ENCODE measurements at regions not wholly inside any gene's neighbourhood (a gene's known extent, or its start where the extent isn't known, plus 50 kb on each side); places are given as distances from the start of the nearest gene placed in this dataset.

GRCh38 chr2:19031642-19032041 lies 326.8 kb downstream of the OSR1 start:
- DNase-seq (ENCODE audit: low spot score) (no peak), ATAC-seq (no peak), FAIRE-seq (no peak)
- no peaks in the 10 kb centered on the region for H3K79me2 ChIP-seq (ENCODE audit: insufficient read depth, low read length)
- no TSS peak for BruUV-seq (replicated peaks)
- H3K4me1 ChIP-seq (ENCODE audit: insufficient read depth, low read length), result no peaks in the 10 kb centered on the region
- H3K9me3 ChIP-seq (ENCODE audit: low read length), result no peaks in the 10 kb centered on the region
- 59% methylated on average over 1 of the region's 1 CpG for WGBS (ENCODE audit: low lambda C conversion rate)
- H3K27ac ChIP-seq (ENCODE audit: extremely low read length, insufficient read depth, low read length), result no peak overlapping the region
- CTCF ChIA-PET (ENCODE audit: low intra/inter-chr PET ratio, low total read pairs), result no interaction called here
- POLR2A ChIA-PET, result no interaction called here
- no peak overlapping the region for H3K4me3 ChIP-seq (replicated peaks in 1 of 3; ENCODE audit: insufficient read depth in 1 of 3, low read depth in 2 of 3, low read length in 3 of 3)
- H4K20me1 ChIP-seq (ENCODE audit: insufficient read depth, low read length), result no peaks in the 10 kb centered on the region
- TF ChIP-seq KLF11 (CRISPR knock-in tag; IDR thresholded peaks at IDR 0.05), result no peak
- no peak for TF ChIP-seq ATAD3A (CRISPR knock-in tag; IDR thresholded peaks at IDR 0.05)
- TF ChIP-seq MEIS2 (CRISPR knock-in tag; IDR thresholded peaks at IDR 0.05), result no peak
- no peak for TF ChIP-seq ATM (IDR thresholded peaks at IDR 0.05; ENCODE audit: borderline replicate concordance)
- no peak for TF ChIP-seq FOXA3 (CRISPR knock-in tag; IDR thresholded peaks at IDR 0.05)
- TF ChIP-seq JUN (CRISPR knock-in tag; IDR thresholded peaks at IDR 0.05), result no peak
- no peak for TF ChIP-seq RELA (CRISPR knock-in tag; IDR thresholded peaks at IDR 0.05)
- TF ChIP-seq, protein P1, sequence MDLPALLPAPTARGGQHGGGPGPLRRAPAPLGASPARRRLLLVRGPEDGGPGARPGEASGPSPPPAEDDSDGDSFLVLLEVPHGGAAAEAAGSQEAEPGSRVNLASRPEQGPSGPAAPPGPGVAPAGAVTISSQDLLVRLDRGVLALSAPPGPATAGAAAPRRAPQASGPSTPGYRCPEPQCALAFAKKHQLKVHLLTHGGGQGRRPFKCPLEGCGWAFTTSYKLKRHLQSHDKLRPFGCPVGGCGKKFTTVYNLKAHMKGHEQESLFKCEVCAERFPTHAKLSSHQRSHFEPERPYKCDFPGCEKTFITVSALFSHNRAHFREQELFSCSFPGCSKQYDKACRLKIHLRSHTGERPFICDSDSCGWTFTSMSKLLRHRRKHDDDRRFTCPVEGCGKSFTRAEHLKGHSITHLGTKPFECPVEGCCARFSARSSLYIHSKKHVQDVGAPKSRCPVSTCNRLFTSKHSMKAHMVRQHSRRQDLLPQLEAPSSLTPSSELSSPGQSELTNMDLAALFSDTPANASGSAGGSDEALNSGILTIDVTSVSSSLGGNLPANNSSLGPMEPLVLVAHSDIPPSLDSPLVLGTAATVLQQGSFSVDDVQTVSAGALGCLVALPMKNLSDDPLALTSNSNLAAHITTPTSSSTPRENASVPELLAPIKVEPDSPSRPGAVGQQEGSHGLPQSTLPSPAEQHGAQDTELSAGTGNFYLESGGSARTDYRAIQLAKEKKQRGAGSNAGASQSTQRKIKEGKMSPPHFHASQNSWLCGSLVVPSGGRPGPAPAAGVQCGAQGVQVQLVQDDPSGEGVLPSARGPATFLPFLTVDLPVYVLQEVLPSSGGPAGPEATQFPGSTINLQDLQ (CRISPR knock-in tag; IDR thresholded peaks at IDR 0.05), result no peak
- TF ChIP-seq, protein P2, sequence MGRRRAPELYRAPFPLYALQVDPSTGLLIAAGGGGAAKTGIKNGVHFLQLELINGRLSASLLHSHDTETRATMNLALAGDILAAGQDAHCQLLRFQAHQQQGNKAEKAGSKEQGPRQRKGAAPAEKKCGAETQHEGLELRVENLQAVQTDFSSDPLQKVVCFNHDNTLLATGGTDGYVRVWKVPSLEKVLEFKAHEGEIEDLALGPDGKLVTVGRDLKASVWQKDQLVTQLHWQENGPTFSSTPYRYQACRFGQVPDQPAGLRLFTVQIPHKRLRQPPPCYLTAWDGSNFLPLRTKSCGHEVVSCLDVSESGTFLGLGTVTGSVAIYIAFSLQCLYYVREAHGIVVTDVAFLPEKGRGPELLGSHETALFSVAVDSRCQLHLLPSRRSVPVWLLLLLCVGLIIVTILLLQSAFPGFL (CRISPR knock-in tag; IDR thresholded peaks at IDR 0.05), result no peak
- no peak for TF ChIP-seq ZFP82 (CRISPR knock-in tag; IDR thresholded peaks at IDR 0.05; ENCODE audit: borderline replicate concordance)
- TF ChIP-seq ATF7-NPFF (CRISPR knock-in tag; IDR thresholded peaks at IDR 0.05; ENCODE audit: low read depth), result no peak
- no peak for TF ChIP-seq SKI (IDR thresholded peaks at IDR 0.05; ENCODE audit: partially characterized antibody)
- no peak for TF ChIP-seq ZNF737 (CRISPR knock-in tag; IDR thresholded peaks at IDR 0.05; ENCODE audit: borderline replicate concordance)
- no peak for TF ChIP-seq RAD51 (IDR thresholded peaks at IDR 0.05; ENCODE audit: borderline replicate concordance)
- TF ChIP-seq THAP11 (CRISPR knock-in tag; IDR thresholded peaks at IDR 0.05), result no peak
- TF ChIP-seq, protein P3, sequence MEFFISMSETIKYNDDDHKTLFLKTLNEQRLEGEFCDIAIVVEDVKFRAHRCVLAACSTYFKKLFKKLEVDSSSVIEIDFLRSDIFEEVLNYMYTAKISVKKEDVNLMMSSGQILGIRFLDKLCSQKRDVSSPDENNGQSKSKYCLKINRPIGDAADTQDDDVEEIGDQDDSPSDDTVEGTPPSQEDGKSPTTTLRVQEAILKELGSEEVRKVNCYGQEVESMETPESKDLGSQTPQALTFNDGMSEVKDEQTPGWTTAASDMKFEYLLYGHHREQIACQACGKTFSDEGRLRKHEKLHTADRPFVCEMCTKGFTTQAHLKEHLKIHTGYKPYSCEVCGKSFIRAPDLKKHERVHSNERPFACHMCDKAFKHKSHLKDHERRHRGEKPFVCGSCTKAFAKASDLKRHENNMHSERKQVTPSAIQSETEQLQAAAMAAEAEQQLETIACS (CRISPR knock-in tag; IDR thresholded peaks at IDR 0.05), result no peak
- no peak for TF ChIP-seq NFYB (CRISPR knock-in tag; IDR thresholded peaks at IDR 0.05)
- H2AFZ ChIP-seq (ENCODE audit: low read length), result no peak overlapping the region
- no peak overlapping the region for H3K9ac ChIP-seq (ENCODE audit: insufficient read depth, low read depth, low read length)
- H3K27me3 ChIP-seq (ENCODE audit: control insufficient read depth in 1 of 2, insufficient read depth in 2 of 2, low read length in 2 of 2), result no peaks in the 10 kb centered on the region
- intact Hi-C loops (cut with micrococcal nuclease; ENCODE audit: unreplicated experiment) (no loop called here), in situ Hi-C loops (cut with HindIII; ENCODE audit: extremely low pct_ligation_motif_present, low pct_unique_long_range_greater_than_20kb) (no loop called here)
- H3K4me2 ChIP-seq (ENCODE audit: low read depth, low read length), result no peak overlapping the region
- H3K36me3 ChIP-seq (replicated peaks in 1 of 2; ENCODE audit: control insufficient read depth in 1 of 2, insufficient read depth in 2 of 2, low read length in 2 of 2), result no peaks in the 10 kb centered on the region
